ENCODE measurements at regions not wholly inside any gene's neighbourhood (a gene's known extent, or its start where the extent isn't known, plus 50 kb on each side); places are given as distances from the start of the nearest gene placed in this dataset.

DNA sequence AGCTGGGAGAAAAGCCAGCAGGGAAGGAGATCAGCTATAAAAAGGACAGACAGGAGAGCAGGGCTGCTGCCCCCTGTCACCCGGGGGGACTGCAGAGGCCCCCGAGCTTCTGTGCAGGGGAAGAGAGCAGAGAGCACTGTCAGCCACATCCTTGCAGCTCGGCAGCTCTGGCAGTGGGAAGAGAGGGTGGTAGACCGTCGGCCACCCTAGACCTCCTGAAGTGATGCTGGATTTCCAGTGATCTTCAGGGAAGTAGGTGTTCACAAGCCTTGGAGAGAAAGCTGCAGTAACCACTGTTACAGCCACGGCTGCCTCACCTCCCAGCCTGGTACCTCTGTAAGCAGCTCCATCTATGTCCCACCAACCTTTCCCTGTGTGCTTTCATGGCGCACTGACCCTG lies 134.9 kb downstream of the TFCP2L1 start:
- Histone ChIP-seq H3K4me2 (ENCODE audit: low read depth, low read length) (no peak overlapping the region), H3K27me3 (ENCODE audit: control insufficient read depth in 1 of 2, insufficient read depth in 2 of 2, low read length in 2 of 2) (peaks cover 2 to 48% of the 10 kb centered on the region in 2 experiments; a peak in 4 of 5 replicates), H3K9ac (ENCODE audit: insufficient read depth, low read depth, low read length) (no peak overlapping the region), H3K79me2 (ENCODE audit: insufficient read depth, low read length) (no peaks in the 10 kb centered on the region), H4K20me1 (ENCODE audit: insufficient read depth, low read length) (no peaks in the 10 kb centered on the region), H2AFZ (ENCODE audit: low read length) (no peak overlapping the region), H3K4me1 (ENCODE audit: insufficient read depth, low read length) (no peaks in the 10 kb centered on the region), H3K9me3 (ENCODE audit: low read length) (no peaks in the 10 kb centered on the region), H3K27ac (ENCODE audit: extremely low read length, insufficient read depth, low read length) (no peak overlapping the region), H3K4me3 (replicated peaks in 1 of 3; ENCODE audit: insufficient read depth in 1 of 3, low read depth in 2 of 3, low read length in 3 of 3) (no peak overlapping the region), H3K36me3 (replicated peaks in 1 of 2; ENCODE audit: control insufficient read depth in 1 of 2, insufficient read depth in 2 of 2, low read length in 2 of 2) (no peaks in the 10 kb centered on the region)
- ChIA-PET POLR2A (no interaction called here), CTCF (ENCODE audit: low intra/inter-chr PET ratio, low total read pairs) (no interaction called here)
- in situ Hi-C loops (cut with HindIII; ENCODE audit: extremely low pct_ligation_motif_present, low pct_unique_long_range_greater_than_20kb) (no loop called here), intact Hi-C loops (cut with micrococcal nuclease; ENCODE audit: unreplicated experiment) (no loop called here)
- no TSS peak for BruUV-seq (replicated peaks)
- WGBS (ENCODE audit: low lambda C conversion rate) = 3% methylated on average over 7 of the region's 7 CpGs
- FAIRE-seq (no peak), ATAC-seq (no peak), DNase-seq (ENCODE audit: low spot score) (no peak)
- TF ChIP-seq CENPX (CRISPR knock-in tag; IDR thresholded peaks at IDR 0.05) = no peak
- no peak for TF ChIP-seq ZNF713 (CRISPR knock-in tag; IDR thresholded peaks at IDR 0.05)
- TF ChIP-seq, protein P1, sequence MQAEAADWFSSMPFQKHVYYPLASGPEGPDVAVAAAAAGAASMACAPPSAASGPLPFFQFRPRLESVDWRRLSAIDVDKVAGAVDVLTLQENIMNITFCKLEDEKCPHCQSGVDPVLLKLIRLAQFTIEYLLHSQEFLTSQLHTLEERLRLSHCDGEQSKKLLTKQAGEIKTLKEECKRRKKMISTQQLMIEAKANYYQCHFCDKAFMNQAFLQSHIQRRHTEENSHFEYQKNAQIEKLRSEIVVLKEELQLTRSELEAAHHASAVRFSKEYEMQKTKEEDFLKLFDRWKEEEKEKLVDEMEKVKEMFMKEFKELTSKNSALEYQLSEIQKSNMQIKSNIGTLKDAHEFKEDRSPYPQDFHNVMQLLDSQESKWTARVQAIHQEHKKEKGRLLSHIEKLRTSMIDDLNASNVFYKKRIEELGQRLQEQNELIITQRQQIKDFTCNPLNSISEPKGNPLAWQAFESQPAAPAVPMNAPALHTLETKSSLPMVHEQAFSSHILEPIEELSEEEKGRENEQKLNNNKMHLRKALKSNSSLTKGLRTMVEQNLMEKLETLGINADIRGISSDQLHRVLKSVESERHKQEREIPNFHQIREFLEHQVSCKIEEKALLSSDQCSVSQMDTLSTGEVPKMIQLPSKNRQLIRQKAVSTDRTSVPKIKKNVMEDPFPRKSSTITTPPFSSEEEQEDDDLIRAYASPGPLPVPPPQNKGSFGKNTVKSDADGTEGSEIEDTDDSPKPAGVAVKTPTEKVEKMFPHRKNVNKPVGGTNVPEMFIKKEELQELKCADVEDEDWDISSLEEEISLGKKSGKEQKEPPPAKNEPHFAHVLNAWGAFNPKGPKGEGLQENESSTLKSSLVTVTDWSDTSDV (CRISPR knock-in tag; IDR thresholded peaks at IDR 0.05) = no peak
- no peak for TF ChIP-seq SNAPC5 (CRISPR knock-in tag; IDR thresholded peaks at IDR 0.05; ENCODE audit: borderline replicate concordance)
- TF ChIP-seq ZFP90 (CRISPR knock-in tag; IDR thresholded peaks at IDR 0.05; ENCODE audit: borderline replicate concordance) = no peak
- TF ChIP-seq ZNF451 (CRISPR knock-in tag; IDR thresholded peaks at IDR 0.05) = no peak
- no peak for TF ChIP-seq ZNF280D (CRISPR knock-in tag; IDR thresholded peaks at IDR 0.05)
- TF ChIP-seq ZBTB34 (CRISPR knock-in tag; IDR thresholded peaks at IDR 0.05) = no peak
- no peak for TF ChIP-seq PCBP2 (optimal IDR thresholded peaks at IDR 0.05; ENCODE audit: low read depth, low read length, poor library complexity, severe bottlenecking)
- no peak for TF ChIP-seq PBX3 (CRISPR knock-in tag; IDR thresholded peaks at IDR 0.05; ENCODE audit: borderline replicate concordance)
- no peak for TF ChIP-seq ZNF629 (CRISPR knock-in tag; conservative IDR thresholded peaks at IDR 0.05)
- no peak for TF ChIP-seq ZSCAN29 (CRISPR knock-in tag; conservative IDR thresholded peaks at IDR 0.05)
- TF ChIP-seq, protein P2, sequence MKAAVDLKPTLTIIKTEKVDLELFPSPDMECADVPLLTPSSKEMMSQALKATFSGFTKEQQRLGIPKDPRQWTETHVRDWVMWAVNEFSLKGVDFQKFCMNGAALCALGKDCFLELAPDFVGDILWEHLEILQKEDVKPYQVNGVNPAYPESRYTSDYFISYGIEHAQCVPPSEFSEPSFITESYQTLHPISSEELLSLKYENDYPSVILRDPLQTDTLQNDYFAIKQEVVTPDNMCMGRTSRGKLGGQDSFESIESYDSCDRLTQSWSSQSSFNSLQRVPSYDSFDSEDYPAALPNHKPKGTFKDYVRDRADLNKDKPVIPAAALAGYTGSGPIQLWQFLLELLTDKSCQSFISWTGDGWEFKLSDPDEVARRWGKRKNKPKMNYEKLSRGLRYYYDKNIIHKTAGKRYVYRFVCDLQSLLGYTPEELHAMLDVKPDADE (CRISPR knock-in tag; IDR thresholded peaks at IDR 0.05) = no peak
- no peak for TF ChIP-seq TBX2 (CRISPR knock-in tag; IDR thresholded peaks at IDR 0.05; ENCODE audit: borderline replicate concordance)
- no peak for TF ChIP-seq SMAD9 (CRISPR knock-in tag; IDR thresholded peaks at IDR 0.05)
- no peak for TF ChIP-seq KDM6A (CRISPR knock-in tag; IDR thresholded peaks at IDR 0.05; ENCODE audit: low read depth)

All from HepG2 (cell line).